SK-N-SH (cell line): ENCODE measurements at regions not wholly inside any gene's neighbourhood (a gene's known extent, or its start where the extent isn't known, plus 50 kb on each side); places are given as distances from the start of the nearest gene placed in this dataset.

Source experiments
- CTCF ChIA-PET: fragments of 300-600, 350-600 bp; formaldehyde crosslinking; extraction: SDS; loops from one replicate; lab custom pipeline; 2021; lab: Yijun Ruan, JAX
- POLR2A ChIA-PET: fragments of 350-600 bp; sonication (Branson Sonifier 250); formaldehyde crosslinking; extraction: SDS; loops from one replicate; lab custom pipeline; 2020; ENCODE audit warnings: antibody characterized with exemption, inconsistent platforms; lab: Yijun Ruan, JAX
- DNase-seq: peaks from one replicate; pipeline ENCODE4 v3.0.0; 2012
- H2AFZ ChIP-seq: fragments of 200-600 bp; sonication (generic); 2 replicates; pipeline ENCODE4 v1.8.1; 2016; ENCODE audit warnings: antibody characterized with exemption, mild to moderate bottlenecking, low read depth
- H3F3A ChIP-seq: fragments of 200-600 bp; sonication (generic); replicated peaks from 2 replicates; pipeline ENCODE3; 2016; ENCODE audit warnings: antibody characterized with exemption, mild to moderate bottlenecking; ENCODE audit not compliant: insufficient read depth
- H3K27ac ChIP-seq, 2 experiments: fragments of 200-500 bp in 1 of 2; fragments of 200-600 bp in 1 of 2; sonication (Bioruptor generic) in 1 of 2; sonication (generic), shearing (Covaris generic) in 1 of 2; 2 replicates each; pipeline versions ENCODE4 v1.5.1 to v1.6.1; 2014 to 2016; ENCODE audit warnings: low read depth in 2 of 2, inconsistent platforms in 1 of 2, low read length in 1 of 2, mild to moderate bottlenecking in 1 of 2, mixed read lengths in 1 of 2
- H3K27me3 ChIP-seq: fragments of 200-600 bp; sonication (generic), shearing (Covaris generic); 2 replicates; pipeline ENCODE4 v1.6.1; 2016; ENCODE audit warnings: mixed run types; ENCODE audit not compliant: insufficient read depth
- H3K36me3 ChIP-seq, 2 experiments: fragments of 200-500 bp in 1 of 2; fragments of 200-600 bp in 1 of 2; sonication (Bioruptor generic) in 1 of 2; sonication (generic) in 1 of 2; replicated peaks in 1 of 2; 2 replicates each; pipeline versions ENCODE3 to v1.5.1; 2014 to 2016; ENCODE audit warnings: low read length in 1 of 2, mild to moderate bottlenecking in 1 of 2; ENCODE audit not compliant: insufficient read depth in 2 of 2, control insufficient read depth in 1 of 2
- H3K4me1 ChIP-seq, 2 experiments: fragments of 200-500 bp in 1 of 2; fragments of 200-600 bp in 1 of 2; sonication (Bioruptor generic) in 1 of 2; sonication (generic), shearing (Covaris generic) in 1 of 2; 2 replicates each; pipeline versions ENCODE4 v1.5.1 to v1.6.1; 2014 to 2016; ENCODE audit warnings: low read depth in 1 of 2, low read length in 1 of 2, mixed run types in 1 of 2; ENCODE audit not compliant: insufficient read depth in 2 of 2, control insufficient read depth in 1 of 2
- H3K4me2 ChIP-seq: fragments of 200-600 bp; sonication (generic), shearing (Covaris generic); 2 replicates; pipeline ENCODE4 v1.6.1; 2017; ENCODE audit warnings: mixed run types
- H3K4me3 ChIP-seq, 2 experiments: fragments of 200-500 bp in 1 of 2; fragments of 200-600 bp in 1 of 2; sonication (Bioruptor generic) in 1 of 2; sonication (generic), shearing (Covaris generic) in 1 of 2; 2 replicates each; pipeline versions ENCODE4 v1.5.1 to v1.8.1; 2014 to 2016; ENCODE audit warnings: low read depth in 2 of 2, inconsistent platforms in 1 of 2, low read length in 1 of 2, mild to moderate bottlenecking in 1 of 2, mixed read lengths in 1 of 2, moderate library complexity in 1 of 2
- H3K79me2 ChIP-seq: fragments of 200-600 bp; sonication (generic); 2 replicates; pipeline ENCODE4 v1.8.1; 2017; ENCODE audit warnings: mild to moderate bottlenecking; ENCODE audit not compliant: insufficient read depth
- H3K9ac ChIP-seq: fragments of 200-600 bp; sonication (generic); 2 replicates; pipeline ENCODE4 v1.6.1; 2017; ENCODE audit warnings: mixed run types
- H3K9me2 ChIP-seq: fragments of 200-600 bp; sonication (generic); 2 replicates; pipeline ENCODE4 v1.6.1; 2017; ENCODE audit warnings: mixed run types
- H3K9me3 ChIP-seq: fragments of 200-600 bp; sonication (generic); 2 replicates; pipeline ENCODE4 v1.6.1; 2017; ENCODE audit warnings: mixed run types, mild to moderate bottlenecking, moderate library complexity
- H4K20me1 ChIP-seq: fragments of 200-600 bp; sonication (generic); 2 replicates; pipeline ENCODE4 v1.6.1; 2017; ENCODE audit warnings: mild to moderate bottlenecking, mixed run types; ENCODE audit not compliant: insufficient read depth
- EP300 ChIP-seq, 2 experiments: IDR thresholded peaks; 2 replicates each; pipeline versions ENCODE4 v1.4.0 to v1.6.1; 2012; ENCODE audit warnings: borderline replicate concordance in 1 of 2, low read depth in 1 of 2, low read length in 1 of 2
- EZH2phosphoT487 ChIP-seq: fragments of 200-600 bp; sonication (generic); IDR thresholded peaks from 2 replicates; pipeline ENCODE4 v1.6.1; 2017; ENCODE audit warnings: low read depth, mixed run types, mild to moderate bottlenecking, antibody characterized with exemption, moderate library complexity, borderline replicate concordance
- FOXM1 ChIP-seq: IDR thresholded peaks from 2 replicates; pipeline ENCODE4 v1.4.0; 2012; ENCODE audit warnings: low read depth, mild to moderate bottlenecking
- GABPA ChIP-seq: IDR thresholded peaks from 2 replicates; pipeline ENCODE4 v1.4.0; 2012; ENCODE audit warnings: low read depth, mild to moderate bottlenecking
- JUND ChIP-seq: IDR thresholded peaks from 2 replicates; pipeline ENCODE4 v1.4.0; 2012
- MXI1 ChIP-seq: IDR thresholded peaks from 2 replicates; pipeline ENCODE4 v1.6.1; 2012; ENCODE audit warnings: mild to moderate bottlenecking, low read depth, low read length, improper control_type of control experiment
- PBX3 ChIP-seq: IDR thresholded peaks from 2 replicates; pipeline ENCODE4; 2012
- POLR2AphosphoS5 ChIP-seq: IDR thresholded peaks from 2 replicates; pipeline ENCODE4 v1.6.1; 2012; ENCODE audit warnings: low read depth, low read length
- RAD21 ChIP-seq: IDR thresholded peaks from 2 replicates; pipeline ENCODE4 v1.6.1; 2012; ENCODE audit warnings: mild to moderate bottlenecking, low read length
- RCOR1 ChIP-seq: fragments of 150-350 bp; IDR thresholded peaks from 2 replicates; pipeline ENCODE4 v1.6.1; 2017; ENCODE audit warnings: antibody characterized with exemption, low read length
- RXRA ChIP-seq: IDR thresholded peaks from 2 replicates; pipeline ENCODE4 v1.4.0; 2012; ENCODE audit warnings: low read depth, mild to moderate bottlenecking, borderline replicate concordance
- SIN3A ChIP-seq: IDR thresholded peaks from 2 replicates; pipeline ENCODE4 v1.6.1; 2012; ENCODE audit warnings: low read depth, mild to moderate bottlenecking, low read length, moderate library complexity, borderline replicate concordance
- TAF1 ChIP-seq: IDR thresholded peaks from 2 replicates; pipeline ENCODE4 v1.6.1; 2012; ENCODE audit warnings: low read depth, mild to moderate bottlenecking, low read length, moderate library complexity, borderline replicate concordance
- TCF12 ChIP-seq: IDR thresholded peaks from 2 replicates; pipeline ENCODE4 v1.4.0; 2012
- TEAD4 ChIP-seq: IDR thresholded peaks from 2 replicates; pipeline ENCODE4 v1.4.0; 2012; ENCODE audit warnings: mild to moderate bottlenecking, borderline replicate concordance; ENCODE audit not compliant: insufficient read depth
- USF1 ChIP-seq: IDR thresholded peaks from 2 replicates; pipeline ENCODE4 v1.4.0; 2012; ENCODE audit warnings: low read depth, borderline replicate concordance
- USF2 ChIP-seq: fragments of 150-350 bp; IDR thresholded peaks from 2 replicates; pipeline ENCODE4 v1.6.1; 2017; ENCODE audit warnings: antibody characterized with exemption, low read length, low read depth, borderline replicate concordance
- WGBS: methylation state at CpG from one replicate; pipeline ENCODE4 v1.1.6; 2017; ENCODE audit warnings: low lambda C conversion rate; 5-methylcytosine and 5-hydroxymethylcytosine counted together
- TF ChIP-seq, protein P1 (sequence below): fragments of 150-350 bp; IDR thresholded peaks from 2 replicates; pipeline ENCODE4 v1.6.1; 2016; ENCODE audit warnings: mild to moderate bottlenecking, low read depth, low read length
- TF ChIP-seq, protein P2 (sequence below): IDR thresholded peaks from 2 replicates; pipeline ENCODE4 v1.4.0; 2012; ENCODE audit warnings: low read depth
- TF ChIP-seq, protein P3 (sequence below): fragments of 200-600 bp; sonication (generic); IDR thresholded peaks from 2 replicates; pipeline ENCODE4 v1.6.1; 2017; ENCODE audit warnings: antibody characterized with exemption, mild to moderate bottlenecking, moderate library complexity

- Histone ChIP-seq H3K36me3 (no peaks in the 10 kb centered on the region), H3K9me2 (no peaks in the 10 kb centered on the region), H3K79me2 (no peaks in the 10 kb centered on the region), H3K4me1 (no peaks in the 10 kb centered on the region), H3K27me3 (peaks cover 5% of the 10 kb centered on the region; the same call in 1 of the 2 replicates), H3F3A (no peaks in the 10 kb centered on the region), H3K9ac (no peak overlapping the region), H3K4me3 (no peak overlapping the region), H2AFZ (no peak overlapping the region), H3K4me2 (no peak overlapping the region), H3K9me3 (no peaks in the 10 kb centered on the region), H4K20me1 (no peaks in the 10 kb centered on the region), H3K27ac (no peak overlapping the region)
- no peak for TF ChIP-seq RAD21
- no peak for TF ChIP-seq TCF12
- no peak for TF ChIP-seq USF2
- TF ChIP-seq, protein P1, sequence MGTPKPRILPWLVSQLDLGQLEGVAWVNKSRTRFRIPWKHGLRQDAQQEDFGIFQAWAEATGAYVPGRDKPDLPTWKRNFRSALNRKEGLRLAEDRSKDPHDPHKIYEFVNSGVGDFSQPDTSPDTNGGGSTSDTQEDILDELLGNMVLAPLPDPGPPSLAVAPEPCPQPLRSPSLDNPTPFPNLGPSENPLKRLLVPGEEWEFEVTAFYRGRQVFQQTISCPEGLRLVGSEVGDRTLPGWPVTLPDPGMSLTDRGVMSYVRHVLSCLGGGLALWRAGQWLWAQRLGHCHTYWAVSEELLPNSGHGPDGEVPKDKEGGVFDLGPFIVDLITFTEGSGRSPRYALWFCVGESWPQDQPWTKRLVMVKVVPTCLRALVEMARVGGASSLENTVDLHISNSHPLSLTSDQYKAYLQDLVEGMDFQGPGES: no peak
- TF ChIP-seq, protein P2, sequence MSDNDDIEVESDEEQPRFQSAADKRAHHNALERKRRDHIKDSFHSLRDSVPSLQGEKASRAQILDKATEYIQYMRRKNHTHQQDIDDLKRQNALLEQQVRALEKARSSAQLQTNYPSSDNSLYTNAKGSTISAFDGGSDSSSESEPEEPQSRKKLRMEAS: no peak
- no peak for TF ChIP-seq EP300 (IDR thresholded peaks at IDR 0.05; ENCODE audit: borderline replicate concordance in 1 of 2, low read depth in 1 of 2, low read length in 1 of 2)
- TF ChIP-seq GABPA: no peak
- ChIA-PET CTCF (no interaction called here), POLR2A (no interaction called here)
- WGBS: 46% methylated on average over 14 of the region's 14 CpGs
- DNase-seq: no peak
Measured at GRCh38 chr22:17313626-17314025, 55.6 kb upstream of the CECR2 start.

DNA sequence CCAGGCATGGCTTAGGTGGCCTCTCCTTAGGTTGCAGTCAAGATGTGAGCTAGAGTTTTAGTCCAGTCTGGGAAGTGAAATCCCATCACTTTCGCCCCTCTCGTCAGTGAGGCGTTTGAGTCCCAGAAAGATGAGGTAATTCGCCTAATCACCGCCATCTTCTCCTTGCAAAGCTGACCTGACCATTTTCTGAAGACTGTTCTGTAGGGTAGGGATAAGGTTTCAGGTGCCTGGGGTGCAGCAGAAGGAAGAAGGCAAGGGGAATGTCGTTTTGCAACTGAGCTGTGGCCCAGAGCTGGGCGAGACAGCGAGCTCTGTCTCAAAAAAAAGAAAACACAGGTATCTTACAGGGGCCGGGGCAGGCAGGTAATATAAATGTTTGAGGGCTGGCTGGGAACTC, 61.7 kb upstream of the CECR2 start:
- H3F3A ChIP-seq: no peaks in the 10 kb centered on the region
- no peaks in the 10 kb centered on the region for H3K9me3 ChIP-seq
- no peak for DNase-seq
- no peaks in the 10 kb centered on the region for H3K9me2 ChIP-seq
- no peaks in the 10 kb centered on the region for H4K20me1 ChIP-seq
- no peaks in the 10 kb centered on the region for H3K4me1 ChIP-seq
- H3K27me3 ChIP-seq: peaks cover 5% of the 10 kb centered on the region; the same call in 1 of the 2 replicates
- no peak overlapping the region; a peak in 1 of 4 replicates for H3K4me3 ChIP-seq
- H3K27ac ChIP-seq: no peak overlapping the region
- ChIA-PET CTCF (interaction anchor here (1.1 kb wide), 1 partner anchor 233 kb away, joined by 3 read pairs; no protein-coding TSS in a partner anchor), POLR2A (no interaction called here)
- H3K36me3 ChIP-seq: no peaks in the 10 kb centered on the region
- 32% methylated on average over 9 of the region's 9 CpGs for WGBS
- H3K4me2 ChIP-seq: no peak overlapping the region
- no peak overlapping the region for H3K9ac ChIP-seq
- H3K79me2 ChIP-seq: no peaks in the 10 kb centered on the region
- no peak overlapping the region for H2AFZ ChIP-seq
- no peak for TF ChIP-seq TAF1
- TF ChIP-seq, protein P1: no peak
- TF ChIP-seq FOXM1: no peak
- TF ChIP-seq TEAD4: no peak
- no peak for TF ChIP-seq PBX3
- TF ChIP-seq EZH2phosphoT487: no peak
- no peak for TF ChIP-seq RXRA
- no peak for TF ChIP-seq MXI1
- TF ChIP-seq POLR2AphosphoS5: no peak
- no peak for TF ChIP-seq USF1
- no peak for TF ChIP-seq GABPA
- TF ChIP-seq RCOR1: no peak
- TF ChIP-seq, protein P3, sequence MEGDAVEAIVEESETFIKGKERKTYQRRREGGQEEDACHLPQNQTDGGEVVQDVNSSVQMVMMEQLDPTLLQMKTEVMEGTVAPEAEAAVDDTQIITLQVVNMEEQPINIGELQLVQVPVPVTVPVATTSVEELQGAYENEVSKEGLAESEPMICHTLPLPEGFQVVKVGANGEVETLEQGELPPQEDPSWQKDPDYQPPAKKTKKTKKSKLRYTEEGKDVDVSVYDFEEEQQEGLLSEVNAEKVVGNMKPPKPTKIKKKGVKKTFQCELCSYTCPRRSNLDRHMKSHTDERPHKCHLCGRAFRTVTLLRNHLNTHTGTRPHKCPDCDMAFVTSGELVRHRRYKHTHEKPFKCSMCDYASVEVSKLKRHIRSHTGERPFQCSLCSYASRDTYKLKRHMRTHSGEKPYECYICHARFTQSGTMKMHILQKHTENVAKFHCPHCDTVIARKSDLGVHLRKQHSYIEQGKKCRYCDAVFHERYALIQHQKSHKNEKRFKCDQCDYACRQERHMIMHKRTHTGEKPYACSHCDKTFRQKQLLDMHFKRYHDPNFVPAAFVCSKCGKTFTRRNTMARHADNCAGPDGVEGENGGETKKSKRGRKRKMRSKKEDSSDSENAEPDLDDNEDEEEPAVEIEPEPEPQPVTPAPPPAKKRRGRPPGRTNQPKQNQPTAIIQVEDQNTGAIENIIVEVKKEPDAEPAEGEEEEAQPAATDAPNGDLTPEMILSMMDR: no peak
- no peak for TF ChIP-seq JUND
- TF ChIP-seq SIN3A: no peak
- TF ChIP-seq TCF12: no peak
